Stimulated activated effector memory CD8-positive, alpha-beta T cell treated with anti-CD3 and anti-CD28 coated beads, Interleukin-12 subunit alpha, Interleukin-12 subunit beta, amount 100 ng/mL, for 72 hours (primary cell): ENCODE measurements at regions not wholly inside any gene's neighbourhood (a gene's known extent, or its start where the extent isn't known, plus 50 kb on each side); places are given as distances from the start of the nearest gene placed in this dataset.

Experiments used
- ATAC-seq: fragments of 150-1000 bp; cut with Tn5 transposase; 2 replicates; pipeline ENCODE4 v1.10.0; 2021
- DNase-seq, 2 donors: peaks; one replicate each; pipeline ENCODE4 v3.0.0; 2021 to 2022; ENCODE audit warnings: low spot score in 2 of 2
- H3K27ac Mint-ChIP-seq: one replicate; pipeline ENCODE4 v1.8.0; 2022; ENCODE audit warnings: mild to moderate bottlenecking, mixed read lengths
- H3K36me3 Mint-ChIP-seq: one replicate; pipeline ENCODE4 v1.8.0; 2022; ENCODE audit warnings: mild to moderate bottlenecking, mixed read lengths
- H3K4me1 Mint-ChIP-seq: one replicate; pipeline ENCODE4 v1.8.0; 2022; ENCODE audit warnings: mixed read lengths
- H3K4me3 Mint-ChIP-seq: one replicate; pipeline ENCODE4 v1.8.0; 2022; ENCODE audit warnings: mild to moderate bottlenecking, mixed read lengths
- H3K9me3 Mint-ChIP-seq: one replicate; pipeline ENCODE4 v1.8.0; 2022; ENCODE audit warnings: mixed read lengths

DNA sequence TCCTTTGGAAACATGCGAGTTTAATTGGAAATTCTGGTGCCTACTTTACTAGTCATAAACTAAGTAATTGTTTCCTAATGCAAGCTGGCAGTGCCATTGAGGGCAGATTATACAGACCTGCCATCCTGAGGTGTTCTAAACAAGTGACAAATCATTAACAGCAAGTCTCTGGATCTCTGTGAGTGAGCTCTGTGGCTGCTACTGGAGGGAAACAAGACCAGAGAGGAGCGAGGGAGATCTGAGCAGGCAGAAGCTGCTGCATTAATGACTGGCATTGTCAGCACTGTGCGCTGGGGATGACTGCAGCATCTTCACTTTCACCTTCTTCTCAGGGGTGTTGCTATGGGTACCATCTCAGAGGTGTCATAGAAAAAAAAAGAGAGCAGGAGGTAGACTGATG is 308.4 kb upstream of the DPH6 start:
- H3K27ac Mint-ChIP-seq: no peak overlapping the region
- H3K4me1 Mint-ChIP-seq: no peaks in the 10 kb centered on the region

DNA sequence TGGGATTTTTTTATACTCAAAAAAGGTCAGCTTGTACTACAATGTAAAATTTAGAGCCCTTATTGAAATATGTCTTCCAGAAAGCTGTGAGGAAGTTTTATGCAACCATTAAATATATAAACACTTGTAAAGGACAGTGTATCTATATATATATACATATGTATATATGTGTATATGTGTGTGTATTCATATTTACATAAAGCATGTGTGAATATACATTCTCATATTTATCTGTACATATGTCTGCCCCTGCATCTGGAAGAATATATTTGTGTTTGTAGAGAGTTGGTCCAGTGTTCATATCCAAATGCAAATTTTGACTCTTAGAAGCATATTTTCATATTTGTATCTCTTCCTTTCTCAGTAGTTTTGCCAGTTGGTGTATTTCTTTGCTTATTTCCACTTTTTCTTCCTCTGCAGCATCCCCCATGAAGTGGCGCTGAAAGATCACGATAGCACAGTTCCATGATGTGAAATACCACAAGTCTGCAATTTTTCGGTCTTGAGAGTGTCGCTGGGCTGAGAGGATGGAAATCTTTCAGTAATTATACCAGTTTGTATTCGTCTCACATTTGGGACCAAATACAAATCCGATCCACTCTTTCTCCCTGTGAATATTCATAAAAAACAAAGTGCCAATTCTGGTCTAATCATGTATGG is 311.7 kb upstream of the DPH6 start:
- Mint-ChIP-seq H3K9me3 (no peaks in the 10 kb centered on the region), H3K4me3 (no peak overlapping the region), H3K36me3 (no peaks in the 10 kb centered on the region), H3K27ac (no peak overlapping the region), H3K4me1 (no peaks in the 10 kb centered on the region)
- no peak for ATAC-seq
- no peak for DNase-seq

More for the DNA sequence above, 308.4 kb upstream of the DPH6 start:
- Mint-ChIP-seq H3K9me3 (no peaks in the 10 kb centered on the region), H3K36me3 (no peaks in the 10 kb centered on the region), H3K4me3 (no peak overlapping the region)
- DNase-seq (no peak), ATAC-seq (no peak)

DNA sequence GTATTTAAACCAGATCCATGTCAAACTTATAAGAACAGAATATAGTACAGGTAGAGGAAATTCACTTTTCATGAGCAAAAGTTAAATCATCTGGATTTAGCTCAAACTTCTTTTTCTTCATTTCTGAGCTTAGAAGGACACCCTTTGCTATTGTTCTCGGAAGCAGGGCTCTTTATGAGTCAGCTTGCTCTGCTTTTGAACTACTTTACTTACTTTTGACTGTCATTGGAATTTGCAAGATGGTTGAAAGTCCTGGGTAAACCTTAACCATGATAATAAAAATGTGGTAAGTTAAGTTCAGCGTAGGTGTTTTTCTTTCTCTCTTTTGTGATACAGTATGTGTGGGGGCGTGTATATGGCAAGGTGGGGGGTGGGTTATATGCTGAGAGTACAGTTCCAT is 312.7 kb upstream of the DPH6 start:
- no peaks in the 10 kb centered on the region for H3K36me3 Mint-ChIP-seq
- H3K27ac Mint-ChIP-seq: no peak overlapping the region
- H3K4me1 Mint-ChIP-seq: no peaks in the 10 kb centered on the region
- H3K9me3 Mint-ChIP-seq: peaks cover 2% of the 10 kb centered on the region
- DNase-seq: no peak
- H3K4me3 Mint-ChIP-seq: no peak overlapping the region
- ATAC-seq: no peak

DNA sequence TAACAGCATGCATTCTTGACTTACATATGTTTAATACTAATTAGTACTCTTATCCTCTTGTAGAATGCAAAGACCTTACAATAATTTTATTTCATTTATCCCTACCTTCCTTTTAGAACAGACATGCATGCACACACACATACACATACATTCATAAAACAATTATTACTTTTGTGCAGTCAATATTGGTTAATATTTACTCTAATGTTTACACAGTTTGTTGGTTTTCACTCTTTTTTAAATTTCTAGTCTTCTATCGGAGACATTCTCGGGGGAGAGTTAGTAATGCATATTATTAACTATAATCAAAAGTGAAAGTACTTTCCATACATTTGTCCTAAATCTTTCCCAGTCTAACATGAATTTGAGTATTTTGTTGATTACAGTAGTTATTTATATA is 317.7 kb upstream of the DPH6 start:
- Mint-ChIP-seq H3K36me3 (no peaks in the 10 kb centered on the region), H3K4me3 (no peak overlapping the region), H3K4me1 (no peaks in the 10 kb centered on the region), H3K9me3 (peaks cover 5% of the 10 kb centered on the region), H3K27ac (no peak overlapping the region)
- DNase-seq: no peak
- ATAC-seq: no peak

DNA sequence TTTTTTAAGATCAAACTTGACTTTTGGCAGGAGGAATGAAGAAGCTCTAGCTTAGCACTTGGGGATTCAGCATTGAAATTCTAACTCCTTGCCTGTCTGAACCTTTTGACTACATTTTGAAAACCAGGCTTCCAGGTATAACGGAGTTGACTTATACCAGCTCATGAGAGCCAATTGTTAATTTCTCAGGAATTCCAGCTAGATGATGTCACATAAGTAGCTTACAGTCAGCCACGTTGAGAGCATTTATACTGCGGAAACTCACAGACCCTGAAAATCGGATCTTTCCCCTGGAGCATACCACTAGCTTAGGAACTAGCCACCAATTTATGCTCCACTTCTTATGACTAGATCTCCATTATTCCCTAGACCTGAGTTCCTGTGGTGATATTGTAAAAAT is 321.4 kb upstream of the DPH6 start:
- Mint-ChIP-seq H3K4me1 (no peaks in the 10 kb centered on the region), H3K36me3 (no peaks in the 10 kb centered on the region), H3K4me3 (no peak overlapping the region), H3K9me3 (peaks cover 5% of the 10 kb centered on the region), H3K27ac (no peak overlapping the region)
- ATAC-seq: no peak
- DNase-seq: no peak

DNA sequence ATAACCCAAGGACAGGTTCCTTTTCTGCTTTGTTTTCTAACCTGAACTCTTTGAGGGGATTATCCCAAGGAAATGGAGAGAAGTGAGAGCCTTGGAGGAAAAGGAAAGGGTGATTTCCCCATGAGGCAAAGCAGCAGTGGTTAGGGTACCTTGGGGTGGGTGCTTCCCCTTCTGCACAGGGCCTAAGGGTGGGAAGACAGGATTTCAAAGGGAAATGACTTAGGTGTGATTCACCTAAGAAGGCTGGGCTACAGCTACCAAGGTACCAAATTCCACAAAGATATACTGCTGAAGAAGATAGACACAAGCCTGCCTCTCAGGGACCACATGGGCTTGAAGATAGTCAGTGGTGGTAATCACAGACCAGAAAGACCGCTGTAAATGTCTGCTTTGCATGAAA is 325.3 kb upstream of the DPH6 start:
- Mint-ChIP-seq H3K9me3 (peaks cover 3% of the 10 kb centered on the region), H3K4me1 (no peaks in the 10 kb centered on the region), H3K27ac (no peak overlapping the region), H3K36me3 (no peaks in the 10 kb centered on the region), H3K4me3 (no peak overlapping the region)
- no peak for DNase-seq
- ATAC-seq: no peak

DNA sequence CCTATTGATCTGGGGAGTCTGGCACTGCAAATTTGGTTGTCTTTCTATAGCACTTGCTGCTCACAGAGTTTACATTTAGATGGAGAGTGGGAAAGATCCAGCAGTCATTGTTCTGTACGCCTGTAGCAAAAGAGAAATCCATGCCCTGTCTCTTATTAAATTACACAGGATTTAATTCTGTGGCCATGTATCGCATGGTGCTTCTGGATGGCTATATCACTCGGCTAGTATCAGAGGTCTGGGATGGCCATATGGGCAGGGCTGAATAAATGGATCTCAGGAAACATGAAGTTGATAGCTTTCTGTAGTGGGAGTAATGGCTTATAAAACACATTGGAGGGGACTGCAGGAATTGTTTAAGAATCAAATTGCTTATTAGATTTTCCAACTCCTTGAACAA is 325.8 kb upstream of the DPH6 start:
- Mint-ChIP-seq H3K27ac (no peak overlapping the region), H3K9me3 (peaks cover 3% of the 10 kb centered on the region), H3K36me3 (no peaks in the 10 kb centered on the region), H3K4me1 (no peaks in the 10 kb centered on the region), H3K4me3 (no peak overlapping the region)
- ATAC-seq (no peak), DNase-seq (no peak)

DNA sequence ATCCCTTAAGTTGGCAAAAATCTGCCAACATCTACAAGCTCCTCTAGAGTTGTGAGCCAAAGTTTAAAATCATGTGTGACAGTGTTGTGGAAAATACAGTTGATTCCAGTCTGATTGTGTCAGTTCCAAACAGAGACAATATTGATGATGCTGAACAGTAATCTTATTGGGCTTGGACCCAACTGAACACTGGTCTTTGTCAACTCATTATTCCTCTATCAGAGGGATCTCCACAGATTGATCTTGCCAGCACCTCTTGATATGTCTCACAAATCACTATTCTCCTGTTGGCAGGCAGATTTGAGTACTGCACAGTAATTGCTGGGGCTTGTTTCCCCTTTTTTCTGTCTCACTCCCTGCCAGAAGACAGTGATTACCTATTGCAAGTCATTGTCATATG is 326.6 kb upstream of the DPH6 start:
- H3K27ac Mint-ChIP-seq: no peak overlapping the region
- no peaks in the 10 kb centered on the region for H3K36me3 Mint-ChIP-seq
- H3K4me3 Mint-ChIP-seq: no peak overlapping the region
- no peak for ATAC-seq
- peaks cover 3% of the 10 kb centered on the region for H3K9me3 Mint-ChIP-seq
- H3K4me1 Mint-ChIP-seq: no peaks in the 10 kb centered on the region
- no peak for DNase-seq

DNA sequence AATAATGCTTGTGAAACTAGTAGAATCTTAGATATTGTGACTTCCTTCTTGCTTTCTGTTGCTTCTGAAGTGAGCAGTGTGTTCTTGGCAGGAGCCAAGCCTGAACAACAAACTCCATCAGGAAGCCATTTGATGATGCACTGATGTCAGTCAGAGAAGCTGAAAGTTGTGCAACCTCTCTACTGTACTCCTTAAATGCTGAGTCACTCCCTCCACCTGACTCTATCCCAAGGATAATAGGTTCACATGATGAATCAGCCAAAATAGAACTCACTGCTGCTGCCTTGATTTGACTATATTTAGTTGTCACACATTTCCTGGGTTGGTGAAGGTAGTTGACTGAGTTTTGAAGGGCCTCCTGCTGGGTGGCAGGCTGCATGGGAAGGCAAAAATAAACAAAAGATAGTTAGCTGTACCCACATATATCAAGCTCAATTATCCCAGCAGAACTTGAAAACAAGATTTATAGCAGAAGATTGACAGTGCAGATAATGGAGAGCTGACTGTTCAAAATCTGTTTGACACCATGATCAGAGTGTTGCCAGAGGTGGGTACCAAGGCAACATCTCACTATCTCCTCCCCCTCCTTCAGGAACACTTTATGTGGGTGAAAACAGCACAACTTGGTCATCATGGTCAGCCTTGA is 328.4 kb upstream of the DPH6 start:
- Mint-ChIP-seq H3K9me3 (peaks cover 6% of the 10 kb centered on the region), H3K4me1 (no peaks in the 10 kb centered on the region), H3K36me3 (no peaks in the 10 kb centered on the region), H3K4me3 (no peak overlapping the region), H3K27ac (no peak overlapping the region)
- no peak for DNase-seq
- no peak for ATAC-seq

DNA sequence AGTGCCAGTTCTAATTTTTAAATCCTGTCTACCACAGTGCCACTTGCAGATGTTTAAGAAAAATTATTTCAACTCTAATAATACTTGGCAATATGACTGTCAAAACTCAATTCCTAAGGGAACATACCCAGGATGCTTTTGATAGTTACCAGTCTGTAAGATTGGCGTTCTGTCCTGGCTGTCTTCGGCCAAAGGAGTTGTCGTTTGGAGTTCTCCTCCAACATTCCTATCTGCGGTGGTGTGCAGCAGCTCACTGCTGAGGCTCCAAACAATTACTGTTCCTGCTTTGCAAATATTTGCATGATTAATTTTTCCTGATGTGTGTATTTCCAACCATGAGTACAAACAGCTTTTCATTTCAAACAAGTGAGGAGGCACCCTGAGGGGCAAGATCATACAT is 330.8 kb upstream of the DPH6 start:
- no peaks in the 10 kb centered on the region for H3K4me1 Mint-ChIP-seq
- ATAC-seq: no peak
- no peak overlapping the region for H3K27ac Mint-ChIP-seq
- no peaks in the 10 kb centered on the region for H3K36me3 Mint-ChIP-seq
- no peak for DNase-seq
- peaks cover 6% of the 10 kb centered on the region for H3K9me3 Mint-ChIP-seq
- no peak overlapping the region for H3K4me3 Mint-ChIP-seq

DNA sequence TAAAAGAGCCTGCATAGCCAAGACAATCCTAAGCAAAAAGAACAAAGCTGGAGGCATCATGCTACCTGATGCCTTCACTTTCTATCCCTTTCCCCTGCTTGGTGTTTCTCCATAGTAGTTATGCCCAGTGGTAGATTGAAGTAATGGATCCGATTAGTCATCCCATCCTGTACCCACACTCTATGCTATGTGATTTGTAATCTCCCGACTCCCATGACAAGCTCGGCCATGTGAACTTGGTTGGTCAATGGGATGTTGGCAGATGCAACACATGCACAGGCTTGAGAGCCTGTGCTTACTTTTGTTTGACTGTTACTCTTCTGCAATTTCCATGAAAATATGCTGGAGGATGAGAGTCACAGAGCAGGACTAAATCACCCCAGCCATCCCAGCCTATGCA is 334.9 kb upstream of the DPH6 start:
- Mint-ChIP-seq H3K9me3 (peaks cover 6% of the 10 kb centered on the region), H3K4me1 (no peaks in the 10 kb centered on the region), H3K27ac (no peak overlapping the region), H3K4me3 (no peak overlapping the region), H3K36me3 (no peaks in the 10 kb centered on the region)
- ATAC-seq (no peak), DNase-seq (no peak)

DNA sequence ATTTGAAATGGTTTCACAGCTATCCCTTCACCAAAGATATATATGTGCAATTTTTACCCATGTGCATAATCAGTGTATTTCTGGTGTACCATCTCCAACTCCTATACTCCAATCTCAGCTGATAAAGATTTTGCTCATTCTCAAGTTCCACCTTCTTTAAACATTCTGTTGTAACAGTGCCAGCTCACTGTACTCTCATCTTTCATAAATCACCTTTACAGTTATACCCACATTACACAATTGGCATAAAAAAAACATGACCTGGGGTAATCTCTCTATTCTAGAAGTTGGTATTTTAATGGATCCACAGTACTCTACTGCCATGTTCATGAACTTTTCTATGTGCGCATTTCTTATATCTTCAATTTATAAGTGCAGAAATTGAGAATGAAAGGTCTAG is 339.9 kb upstream of the DPH6 start:
- Mint-ChIP-seq H3K36me3 (no peaks in the 10 kb centered on the region), H3K27ac (no peak overlapping the region), H3K4me3 (no peak overlapping the region), H3K9me3 (peaks cover 4% of the 10 kb centered on the region), H3K4me1 (no peaks in the 10 kb centered on the region)
- ATAC-seq (no peak), DNase-seq (no peak)

DNA sequence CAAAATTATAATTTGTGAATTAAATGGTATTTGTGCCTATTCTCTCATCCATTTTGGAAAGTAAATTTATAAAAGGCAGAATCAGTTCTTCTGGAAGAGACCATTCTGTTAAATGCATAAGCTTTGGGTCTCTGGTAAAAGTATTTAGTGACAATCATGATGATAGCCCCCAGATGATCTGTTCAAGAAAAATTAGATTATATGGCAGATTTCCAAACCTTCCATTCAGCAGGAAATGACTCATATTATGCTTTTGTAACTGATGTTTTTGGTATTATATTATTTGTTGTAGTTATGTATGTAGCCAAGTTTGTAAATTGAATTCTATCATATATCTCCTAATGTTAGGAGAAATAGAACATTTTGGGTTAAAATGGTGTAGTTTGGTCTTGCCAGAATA is 340.8 kb upstream of the DPH6 start:
- ATAC-seq: no peak

DNA sequence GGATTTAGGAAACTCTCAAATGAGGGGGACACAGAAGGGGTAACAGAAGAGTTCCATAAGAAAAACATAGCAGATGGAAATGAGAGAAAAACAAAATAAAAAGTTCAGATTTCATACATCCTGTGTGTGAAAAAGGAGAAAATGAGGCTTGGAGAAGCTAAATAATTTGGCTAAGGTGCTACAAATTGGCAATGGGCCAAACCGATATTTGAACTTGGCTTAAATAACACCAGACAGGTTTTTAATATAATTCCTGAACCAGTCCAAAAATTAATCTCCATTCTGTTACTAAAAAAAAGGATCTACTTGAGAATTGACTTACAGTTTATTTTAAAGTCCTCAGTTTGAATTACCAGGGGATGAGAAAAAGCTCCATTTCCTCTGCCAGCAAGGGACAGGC is 342.9 kb upstream of the DPH6 start:
- DNase-seq (no peak), ATAC-seq (no peak)
- Mint-ChIP-seq H3K9me3 (peaks cover 4% of the 10 kb centered on the region), H3K4me3 (no peak overlapping the region), H3K36me3 (no peaks in the 10 kb centered on the region), H3K4me1 (no peaks in the 10 kb centered on the region), H3K27ac (no peak overlapping the region)

More for the DNA sequence above, 340.8 kb upstream of the DPH6 start:
- Mint-ChIP-seq H3K4me3 (no peak overlapping the region), H3K36me3 (no peaks in the 10 kb centered on the region), H3K27ac (no peak overlapping the region), H3K9me3 (peaks cover 4% of the 10 kb centered on the region), H3K4me1 (no peaks in the 10 kb centered on the region)
- no peak for DNase-seq

DNA sequence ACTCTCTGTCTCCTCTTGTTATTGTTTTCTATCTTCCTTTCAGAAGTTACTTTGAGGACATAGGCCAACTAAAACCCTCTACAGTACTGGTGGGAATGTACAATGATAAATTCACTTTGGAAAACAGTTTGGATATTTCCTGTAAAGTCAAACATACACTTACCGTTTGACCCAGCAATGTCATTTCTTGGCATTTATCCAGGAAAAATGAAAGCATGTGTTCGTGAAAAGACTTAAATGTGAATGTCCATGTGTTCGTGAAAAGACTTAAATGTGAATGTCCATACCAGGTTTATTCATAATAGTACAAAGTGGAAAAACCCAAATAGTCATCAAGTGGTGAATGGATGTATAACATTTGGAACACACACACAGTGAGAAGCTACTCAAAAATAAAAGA is 361.5 kb upstream of the DPH6 start:
- H3K4me3 Mint-ChIP-seq: no peak overlapping the region
- no peak for DNase-seq
- H3K4me1 Mint-ChIP-seq: no peaks in the 10 kb centered on the region
- ATAC-seq: no peak
- no peaks in the 10 kb centered on the region for H3K36me3 Mint-ChIP-seq
- H3K27ac Mint-ChIP-seq: no peak overlapping the region
- H3K9me3 Mint-ChIP-seq: peaks cover 5% of the 10 kb centered on the region

DNA sequence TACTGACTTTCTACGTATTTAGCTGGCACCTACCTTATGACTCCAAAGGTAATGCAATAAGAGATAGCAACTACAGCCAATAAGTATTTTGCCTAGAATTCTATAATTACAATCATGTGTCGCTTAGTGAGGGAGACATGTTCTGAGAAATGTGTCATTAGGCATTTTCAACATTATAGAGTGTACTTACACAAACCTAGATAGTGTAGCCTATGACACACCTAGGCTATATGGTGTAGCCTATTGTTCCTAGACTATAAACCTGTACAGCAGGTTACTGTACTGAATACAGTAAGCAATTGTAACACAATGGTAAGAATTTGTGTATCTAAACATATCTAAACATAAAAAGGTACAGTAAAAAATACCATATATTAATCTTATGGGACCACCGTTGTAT is 363.4 kb upstream of the DPH6 start:
- ATAC-seq (no peak), DNase-seq (no peak)
- H3K4me3 Mint-ChIP-seq: no peak overlapping the region

More for the DNA sequence above, 363.4 kb upstream of the DPH6 start:
- Mint-ChIP-seq H3K4me1 (no peaks in the 10 kb centered on the region), H3K9me3 (peaks cover 2% of the 10 kb centered on the region), H3K36me3 (no peaks in the 10 kb centered on the region), H3K27ac (no peak overlapping the region)
